Femur (tissue), 1 donor: ENCODE measurements at regions not wholly inside any gene's neighbourhood (a gene's known extent, or its start where the extent isn't known, plus 50 kb on each side); places are given as distances from the start of the nearest gene placed in this dataset.

Experiments
- DNase-seq: peaks from one replicate; pipeline ENCODE4 v3.0.0-alpha.2; 2017

DNA sequence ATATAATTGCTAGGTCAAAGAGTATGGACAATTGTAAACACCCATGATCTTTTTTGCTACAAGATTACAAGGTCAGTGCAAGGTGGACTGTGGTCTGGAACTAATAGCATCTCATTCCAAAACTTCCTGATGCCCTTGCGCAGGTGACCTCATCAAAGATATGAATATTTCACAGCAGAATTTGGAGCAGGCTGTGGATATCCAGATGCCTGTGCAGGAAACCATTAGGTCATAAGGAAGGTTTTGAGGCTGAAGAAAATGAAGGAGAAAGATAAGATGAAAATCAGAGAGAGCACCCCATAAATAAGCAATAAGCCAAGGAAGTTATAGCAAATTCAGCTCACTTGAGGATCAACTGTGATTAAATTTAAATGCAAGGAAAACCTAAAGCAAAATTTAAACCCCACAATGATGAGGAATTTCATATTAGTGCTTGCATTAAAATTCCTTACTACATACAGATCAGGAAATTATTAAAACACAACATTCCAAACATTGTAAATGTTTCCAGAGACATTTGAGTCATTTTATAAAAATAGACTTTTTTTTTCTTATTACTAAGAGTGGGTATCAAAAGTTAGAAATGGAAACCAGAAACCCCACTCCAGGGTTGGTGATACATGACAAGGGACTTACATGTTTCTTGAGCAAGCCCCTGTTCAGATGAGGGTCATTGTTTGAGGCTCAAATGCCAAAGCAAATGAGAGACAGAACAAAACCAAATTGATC lies 100.7 kb upstream of the FAM9C start:
- DNase-seq: no peak

DNA sequence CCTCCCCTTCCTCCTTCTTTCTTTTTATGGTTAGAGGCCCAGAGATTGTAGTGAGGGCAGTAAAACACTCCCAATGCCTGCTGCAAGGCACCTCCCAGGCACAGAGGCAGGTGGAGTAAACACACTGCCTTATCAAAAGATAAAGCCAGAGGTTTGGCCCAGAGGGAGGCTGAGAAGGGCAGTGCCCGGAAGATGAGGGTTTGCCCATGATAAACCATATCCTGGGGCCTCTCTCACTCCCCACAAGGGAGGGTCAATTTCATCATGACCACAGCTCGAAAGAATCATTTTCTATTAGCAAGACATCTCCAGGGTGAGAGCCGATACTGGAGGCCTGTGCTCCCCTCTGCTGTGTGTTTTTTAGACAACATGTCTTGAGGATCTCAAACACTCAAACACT lies 98.5 kb upstream of the FAM9C start:
- no peak for DNase-seq

DNA sequence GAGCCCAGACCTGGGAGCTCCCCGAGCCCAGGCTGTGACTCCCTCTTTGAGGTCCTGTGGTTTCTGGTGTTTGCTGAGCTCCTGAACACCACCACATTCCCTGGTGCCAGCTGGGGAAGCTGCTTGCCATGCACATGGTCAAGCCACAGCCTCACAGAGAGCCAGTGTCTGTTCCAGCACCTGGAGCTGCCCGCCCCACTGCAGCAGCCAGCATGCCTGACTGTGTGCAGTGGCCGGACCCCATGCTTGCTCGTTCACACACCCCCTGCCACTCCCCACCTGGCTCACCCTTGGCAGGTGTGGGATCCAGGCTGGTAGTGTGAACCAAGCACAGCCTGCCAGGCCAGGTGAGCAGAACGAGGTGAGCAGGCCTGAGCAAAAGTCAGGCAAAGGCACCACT lies 95.6 kb upstream of the FAM9C start:
- no peak for DNase-seq

DNA sequence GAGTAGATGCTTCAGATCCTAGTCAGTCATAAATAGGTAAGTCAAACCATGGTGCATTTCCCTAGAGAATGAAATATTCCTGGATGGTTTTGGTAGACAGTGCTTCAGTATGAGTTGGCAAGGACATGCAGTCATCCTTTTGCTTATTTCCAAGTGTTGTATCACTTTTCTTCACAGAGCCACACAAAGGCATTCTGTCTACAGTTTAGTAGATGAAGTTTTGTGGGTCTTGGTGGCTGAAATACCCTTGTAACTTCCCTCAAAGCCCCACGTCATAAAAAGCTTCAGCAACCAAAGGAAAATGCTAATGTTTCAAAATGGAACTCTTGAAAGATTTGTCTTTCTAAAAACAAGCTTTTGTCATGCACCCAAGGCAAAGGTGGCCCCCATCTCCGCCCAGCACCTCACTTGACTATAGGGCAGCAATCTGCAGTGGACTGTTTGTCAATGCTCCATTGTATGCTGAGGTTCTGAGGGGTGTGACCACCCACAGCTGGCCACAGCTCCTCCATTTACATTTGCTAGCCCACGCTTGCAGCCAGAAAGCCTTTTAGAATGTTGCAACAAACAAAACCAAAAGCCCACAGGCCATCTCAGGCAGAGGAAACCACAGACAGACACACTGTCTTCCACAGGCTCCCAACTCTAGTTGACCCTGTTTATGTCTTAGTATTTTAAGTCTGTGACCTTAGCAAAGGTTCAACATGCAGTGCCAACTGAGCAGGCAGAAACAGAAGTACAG lies 87.1 kb upstream of the FAM9C start:
- DNase-seq: no peak

DNA sequence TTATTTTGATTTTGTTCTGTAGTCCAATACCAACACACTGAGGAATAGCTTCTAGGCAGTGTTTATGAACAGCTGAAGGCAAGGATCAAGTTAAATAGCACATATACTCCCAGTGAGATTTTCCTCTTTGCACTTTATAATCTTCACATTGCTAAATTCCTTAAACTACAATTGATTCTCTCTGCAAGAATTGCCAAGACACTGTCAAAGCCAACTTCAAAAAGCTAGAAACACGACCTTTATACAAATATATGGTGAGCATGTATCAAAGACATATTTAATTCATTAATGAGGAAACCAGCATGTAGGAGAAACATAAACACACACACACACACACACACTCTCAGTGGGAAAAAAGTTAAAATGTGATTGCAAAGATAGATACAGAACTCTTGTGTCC lies 86.4 kb upstream of the FAM9C start:
- DNase-seq: no peak

DNA sequence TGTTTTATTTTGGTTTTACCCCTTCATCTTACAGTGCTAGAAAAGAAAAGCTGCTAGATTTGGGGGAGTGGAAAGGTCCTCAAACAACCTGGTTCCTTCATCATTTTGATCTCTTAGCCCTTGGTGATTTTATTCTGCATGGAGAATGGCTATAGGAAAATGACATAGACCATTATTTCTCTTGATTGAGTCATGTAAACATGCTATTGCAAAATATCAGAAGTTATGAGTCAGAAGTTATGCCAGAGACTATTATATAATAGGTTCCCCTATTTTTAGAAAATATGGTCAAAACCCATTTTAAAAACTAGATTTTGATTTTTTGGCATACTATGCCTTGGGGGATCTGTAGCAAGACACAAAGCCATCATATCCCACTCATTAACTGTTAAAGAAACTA lies 83.7 kb upstream of the FAM9C start:
- DNase-seq: no peak

DNA sequence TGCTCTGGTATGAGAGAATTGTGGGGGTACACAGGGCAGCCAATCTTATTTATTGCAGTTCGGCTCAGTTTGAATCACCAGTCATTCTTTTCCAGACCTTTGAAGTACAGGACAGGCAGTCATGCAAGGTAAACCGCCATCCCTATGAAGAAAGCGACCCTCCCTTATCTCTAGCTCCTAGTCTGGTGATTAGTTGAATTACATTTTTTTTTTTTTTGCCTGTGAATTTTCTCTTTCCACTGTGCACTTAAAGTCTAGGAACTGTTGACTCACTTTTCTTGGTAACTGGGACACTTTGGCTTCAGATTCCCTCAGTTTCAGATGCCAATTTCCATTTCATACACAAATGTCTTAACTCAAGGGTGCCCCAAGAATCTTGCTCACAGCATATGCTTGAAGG lies 82.4 kb upstream of the FAM9C start:
- DNase-seq: no peak

DNA sequence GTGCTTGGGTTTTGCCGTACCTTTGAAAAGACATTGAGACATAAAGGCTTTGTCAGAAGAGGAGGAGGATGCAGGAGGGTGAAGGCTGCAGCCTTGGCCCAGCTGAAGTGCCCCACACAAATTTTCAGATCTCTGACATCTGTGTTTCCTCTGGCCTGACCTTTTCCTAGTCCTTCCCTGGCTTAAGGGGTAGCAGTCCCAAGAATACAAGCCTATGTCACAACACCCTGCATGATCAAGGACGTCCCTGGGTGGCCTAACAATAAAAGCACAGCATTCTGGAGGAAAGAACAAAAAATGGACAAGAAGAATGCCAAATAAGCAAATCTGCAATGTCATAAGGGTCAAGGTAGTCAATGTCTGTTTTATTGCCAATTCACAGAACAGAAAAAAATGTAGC lies 80.8 kb upstream of the FAM9C start:
- no peak for DNase-seq

DNA sequence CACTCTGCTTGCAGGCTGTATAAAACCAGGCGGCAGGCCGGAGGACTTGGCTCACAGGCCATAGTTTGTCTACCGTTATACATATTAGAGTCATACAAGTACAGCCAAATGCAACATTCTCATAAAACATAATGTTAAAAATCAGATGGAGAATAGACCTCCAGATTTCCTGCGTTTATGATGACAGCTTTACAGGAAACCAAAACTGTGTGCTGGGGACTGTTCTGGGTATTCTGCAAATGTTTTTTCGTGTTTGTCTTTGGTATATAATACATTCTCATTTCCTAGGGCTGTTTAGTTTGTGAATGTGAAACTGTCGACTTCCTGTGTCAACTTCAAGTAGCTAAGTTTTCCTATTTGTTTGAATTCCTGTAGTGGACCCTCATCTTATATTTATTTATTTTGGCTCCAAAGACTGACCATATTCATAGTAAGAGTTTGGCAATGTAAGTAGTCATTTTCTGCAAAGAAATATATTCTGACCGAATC lies 79.5 kb upstream of the FAM9C start:
- DNase-seq: peak; percentile 47

DNA sequence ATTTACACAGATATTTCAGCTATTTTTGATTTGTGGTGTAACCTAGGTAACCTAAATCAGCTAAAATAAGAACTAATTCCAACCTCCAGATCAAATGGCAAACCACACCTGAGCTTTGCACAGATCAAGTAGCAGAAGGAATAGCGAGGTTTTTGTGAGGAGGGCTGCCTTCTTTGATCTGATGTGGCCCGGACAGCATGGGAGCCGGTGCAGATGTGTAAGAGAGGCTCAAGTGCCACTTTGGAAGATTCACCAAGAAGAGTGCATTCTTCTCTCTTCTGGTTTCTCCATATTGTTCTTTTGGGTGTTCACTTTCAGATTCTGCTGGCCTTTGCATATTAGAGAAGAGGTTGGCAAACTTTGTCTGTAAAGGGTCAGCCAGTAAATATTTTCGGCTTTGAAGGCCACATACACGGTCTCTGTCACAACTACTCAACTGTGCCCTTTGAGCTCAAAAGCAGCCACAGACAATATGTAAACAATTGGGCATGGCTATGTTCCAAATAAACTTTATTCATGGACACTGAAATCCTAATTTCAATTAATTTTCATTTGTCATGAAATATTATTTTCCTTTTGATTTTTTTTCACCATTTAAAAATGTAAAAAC lies 78.9 kb upstream of the FAM9C start:
- DNase-seq: no peak

DNA sequence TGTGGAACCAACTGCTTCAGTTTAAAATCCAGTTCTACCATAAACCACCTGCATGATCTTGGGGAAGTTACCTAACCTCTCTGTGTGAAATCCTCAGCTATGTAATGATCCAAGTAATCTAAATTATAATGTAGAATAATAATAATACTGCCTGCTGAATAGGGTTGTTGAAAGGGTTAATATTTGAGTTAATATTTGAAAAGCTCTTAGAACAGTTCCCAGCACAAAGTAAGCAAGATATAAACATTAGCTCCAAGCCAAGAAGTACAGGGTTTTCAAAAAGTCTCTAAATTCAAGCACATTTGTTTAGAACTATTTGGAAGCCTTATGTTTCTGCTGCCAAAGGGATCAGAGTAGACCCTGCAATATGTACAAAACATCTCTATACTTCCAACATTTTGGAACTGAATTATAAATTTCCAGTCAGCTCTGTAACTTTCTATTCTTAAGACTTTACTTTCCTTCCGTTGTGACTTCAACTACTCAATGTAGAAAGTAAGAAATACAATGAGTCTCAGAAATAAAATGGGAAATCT lies 76.7 kb upstream of the FAM9C start:
- DNase-seq: no peak

DNA sequence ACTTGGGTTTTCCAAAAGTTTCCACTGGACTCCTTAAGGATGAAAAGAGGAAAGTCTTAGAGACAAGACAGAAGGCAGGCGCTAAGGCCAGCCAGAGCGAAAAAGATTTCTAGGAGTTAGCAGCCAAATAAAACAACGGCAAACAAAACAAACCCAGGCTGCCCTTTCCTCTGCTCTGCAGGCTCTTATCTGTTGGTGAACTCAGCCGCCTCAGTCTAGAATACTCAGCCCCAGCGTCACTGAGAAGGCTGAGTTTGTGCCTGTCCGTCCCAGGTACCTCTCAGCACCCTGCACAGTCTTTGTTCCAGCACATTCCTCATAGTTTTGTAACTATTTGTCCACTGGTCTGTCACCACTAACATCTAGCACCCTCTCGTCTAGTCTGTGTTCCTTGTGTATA lies 75.6 kb upstream of the FAM9C start:
- no peak for DNase-seq

DNA sequence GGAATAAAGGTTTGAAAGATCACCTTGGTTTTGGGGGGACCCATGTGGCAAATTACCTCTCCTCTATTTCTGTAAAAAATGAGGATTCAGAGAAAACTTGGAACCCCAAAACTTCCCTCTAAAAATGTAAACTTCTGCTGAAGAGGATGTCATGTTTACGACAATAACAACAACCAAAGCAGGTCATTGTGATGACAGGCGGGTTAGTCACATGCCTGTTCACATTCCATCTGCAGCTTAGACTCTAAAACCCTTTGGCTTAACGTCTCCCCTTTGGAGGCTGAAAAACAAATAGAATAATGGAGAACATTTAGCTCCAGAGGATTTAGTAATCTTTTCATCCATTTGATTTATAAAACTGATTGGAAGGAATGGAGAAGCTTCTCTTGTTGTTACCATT lies 75.0 kb upstream of the FAM9C start:
- DNase-seq: no peak

DNA sequence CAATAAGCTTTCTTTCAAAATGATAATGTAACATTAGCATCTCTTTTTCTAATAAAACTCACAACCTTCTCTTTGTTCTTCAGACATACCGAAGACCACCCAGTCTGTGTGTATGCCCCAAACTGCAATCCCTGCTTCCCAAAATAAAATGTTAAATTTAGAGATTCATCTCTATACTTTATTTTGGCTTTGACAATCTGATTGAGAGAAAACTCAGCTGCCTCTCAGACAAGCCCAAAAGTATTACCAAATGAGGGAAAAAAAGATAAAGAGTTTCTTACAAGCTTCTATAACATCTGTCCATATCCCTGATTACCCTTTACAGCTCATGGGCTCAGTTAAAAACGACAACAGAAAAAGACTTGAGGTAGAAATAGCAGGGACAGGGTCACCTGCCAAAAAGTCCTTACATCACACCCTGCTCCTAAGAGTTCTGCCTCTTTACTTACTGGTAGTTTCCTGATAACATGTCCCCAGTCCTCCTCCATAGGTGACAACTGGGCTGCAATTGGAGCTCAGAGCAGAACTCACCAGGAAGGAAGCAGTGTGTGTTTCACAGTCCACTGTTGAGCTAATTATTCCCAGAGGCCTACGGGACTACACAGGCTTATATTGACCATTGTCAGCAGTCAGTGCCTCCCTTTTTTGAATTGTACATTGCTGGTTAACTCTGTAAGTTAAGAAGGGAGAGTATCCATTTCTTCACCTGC lies 70.9 kb upstream of the FAM9C start:
- no peak for DNase-seq

DNA sequence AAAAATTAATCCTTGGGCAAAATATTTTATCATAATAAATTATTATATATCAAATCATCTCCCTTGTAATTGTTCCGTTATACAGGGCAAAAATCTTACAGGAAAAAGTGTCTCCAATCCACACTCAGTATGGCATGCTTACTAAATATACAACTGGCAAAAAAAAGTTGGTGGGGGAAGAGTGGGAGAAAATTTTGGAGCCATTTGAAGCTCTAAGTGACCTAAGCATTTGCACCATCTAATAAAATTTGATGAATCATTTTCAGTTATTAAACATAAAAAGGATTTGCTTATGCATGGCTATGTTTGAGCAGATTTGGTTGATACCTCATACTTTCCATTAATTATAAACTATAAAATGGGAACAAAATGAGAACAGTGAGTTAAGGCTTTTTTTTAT lies 68.1 kb upstream of the FAM9C start:
- no peak for DNase-seq

DNA sequence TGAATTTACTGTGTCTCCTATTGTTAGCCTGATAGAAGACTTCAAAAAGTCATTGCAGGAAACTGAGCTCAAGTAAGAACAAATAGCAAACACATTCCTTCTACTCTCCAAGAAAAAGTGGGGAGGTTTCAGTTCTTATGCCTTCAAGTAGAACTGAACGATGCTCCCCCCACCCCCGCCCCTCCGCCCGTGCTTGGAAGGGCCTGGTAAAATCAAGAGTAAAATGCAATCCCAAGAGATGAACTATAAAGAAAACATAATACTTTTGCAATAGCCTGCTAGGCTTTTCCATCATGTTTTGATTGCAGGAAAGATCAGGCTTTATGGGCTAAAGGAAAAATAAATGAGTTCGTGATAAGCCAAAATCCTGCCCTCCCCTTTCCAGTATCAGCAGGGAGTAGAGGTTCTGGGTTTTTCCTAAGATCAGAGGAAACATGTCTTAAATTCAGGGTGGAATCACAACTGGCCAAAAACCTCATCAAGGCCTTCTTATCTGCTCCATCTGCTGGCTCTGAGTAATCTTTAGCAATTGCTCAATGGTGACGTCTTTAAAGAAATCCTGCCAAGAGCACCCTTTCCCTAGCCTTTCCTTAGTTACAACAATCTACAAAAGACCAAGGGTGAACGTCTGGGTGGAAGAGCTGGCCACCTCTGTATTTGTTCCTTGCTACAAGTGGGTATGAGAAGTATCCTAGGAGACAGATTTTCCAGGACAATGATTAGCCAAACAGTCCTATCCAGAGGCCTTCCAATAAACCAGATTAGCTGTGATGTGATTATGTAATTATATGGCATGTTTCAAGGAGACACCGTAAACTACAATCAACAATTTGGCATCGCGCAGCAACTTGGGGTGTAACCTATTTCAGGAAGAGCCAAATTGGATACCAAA lies 66.3 kb upstream of the FAM9C start:
- DNase-seq: no peak

DNA sequence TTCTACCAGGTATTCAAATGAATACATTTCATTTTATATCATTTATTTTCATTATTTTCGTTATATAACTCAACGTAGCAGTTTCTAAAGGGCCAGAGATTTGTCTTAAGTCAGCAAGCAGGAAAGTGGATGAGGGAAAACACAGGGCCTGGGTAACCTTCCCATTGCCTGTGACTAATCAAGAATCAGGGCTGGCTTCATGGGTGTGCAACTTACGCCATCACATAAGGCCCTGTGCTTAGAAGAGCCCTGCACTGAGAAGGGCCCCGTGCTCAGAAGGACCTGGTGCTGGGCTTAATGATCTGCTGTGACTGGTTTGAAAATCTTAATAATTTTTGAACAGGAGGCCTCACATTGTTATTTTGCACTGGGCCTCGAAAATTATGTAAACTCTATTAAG lies 65.4 kb upstream of the FAM9C start:
- no peak for DNase-seq

DNA sequence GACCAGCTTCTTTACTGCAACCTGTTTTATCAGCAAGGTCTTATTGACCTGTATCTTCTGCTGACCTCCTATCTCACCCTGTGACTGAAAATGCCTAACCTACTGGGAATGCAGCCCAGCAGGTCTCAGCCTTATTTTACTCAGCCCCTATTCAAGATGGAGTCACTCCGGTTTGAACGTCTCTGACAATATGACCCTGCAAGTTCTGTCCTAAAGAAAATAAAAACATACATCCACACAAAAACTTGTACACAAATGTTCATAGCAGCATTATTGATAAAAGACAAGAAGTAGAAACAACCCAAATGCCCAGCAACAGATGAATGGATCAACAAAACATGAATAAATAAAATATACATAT lies 59.5 kb upstream of the FAM9C start:
- no peak for DNase-seq

DNA sequence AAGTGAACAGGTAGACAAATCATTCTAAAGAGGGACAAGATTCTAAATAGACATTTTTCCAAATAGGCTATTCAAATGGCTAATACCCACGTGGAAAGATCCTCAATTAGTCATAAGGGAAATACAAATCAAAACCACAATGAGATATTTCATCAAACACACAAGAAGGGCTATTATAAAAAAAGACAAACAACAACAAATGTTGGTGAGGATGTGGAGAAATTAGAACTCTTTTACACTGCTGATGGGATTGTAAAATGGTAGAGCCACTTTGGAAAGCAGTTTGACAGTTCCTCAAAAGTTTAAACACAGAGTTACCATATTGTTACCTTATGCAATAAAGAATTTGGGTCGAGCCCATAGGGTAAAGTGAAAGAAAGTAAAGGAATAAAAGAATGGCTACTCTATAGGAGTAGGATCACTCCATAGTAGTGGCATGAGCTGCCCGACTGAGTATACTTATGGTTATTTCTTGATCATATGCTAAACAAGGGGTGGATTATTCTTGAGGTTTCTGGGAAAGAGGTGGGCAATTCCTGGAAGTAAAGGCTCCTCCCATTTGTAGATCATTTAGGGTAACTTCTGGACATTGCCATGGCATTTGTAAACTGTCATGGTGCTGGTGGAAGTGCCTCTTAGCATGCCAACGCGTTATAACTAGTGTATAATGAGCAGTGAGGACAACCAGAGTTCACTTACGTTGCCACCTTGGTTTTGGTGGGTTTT lies 58.9 kb upstream of the FAM9C start:
- no peak for DNase-seq

DNA sequence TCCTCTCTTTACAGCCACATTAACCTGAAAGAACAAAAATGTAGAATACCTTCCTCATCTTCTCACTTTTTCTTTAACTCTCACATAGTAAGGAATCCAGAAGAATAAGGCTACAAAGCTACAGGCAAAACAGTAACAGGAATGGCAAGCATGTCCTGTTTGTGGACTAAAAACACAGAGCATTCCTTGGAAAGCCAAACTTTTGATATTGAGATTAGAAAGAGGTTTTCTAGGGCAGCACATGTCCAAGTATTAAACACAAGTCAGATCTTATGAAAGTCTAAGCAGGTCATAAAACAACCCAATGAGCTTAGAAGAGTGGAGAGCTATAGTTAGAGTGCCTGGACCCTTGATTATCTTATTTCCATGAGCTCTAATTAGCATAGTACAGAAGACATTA lies 58.2 kb upstream of the FAM9C start:
- DNase-seq: no peak

DNA sequence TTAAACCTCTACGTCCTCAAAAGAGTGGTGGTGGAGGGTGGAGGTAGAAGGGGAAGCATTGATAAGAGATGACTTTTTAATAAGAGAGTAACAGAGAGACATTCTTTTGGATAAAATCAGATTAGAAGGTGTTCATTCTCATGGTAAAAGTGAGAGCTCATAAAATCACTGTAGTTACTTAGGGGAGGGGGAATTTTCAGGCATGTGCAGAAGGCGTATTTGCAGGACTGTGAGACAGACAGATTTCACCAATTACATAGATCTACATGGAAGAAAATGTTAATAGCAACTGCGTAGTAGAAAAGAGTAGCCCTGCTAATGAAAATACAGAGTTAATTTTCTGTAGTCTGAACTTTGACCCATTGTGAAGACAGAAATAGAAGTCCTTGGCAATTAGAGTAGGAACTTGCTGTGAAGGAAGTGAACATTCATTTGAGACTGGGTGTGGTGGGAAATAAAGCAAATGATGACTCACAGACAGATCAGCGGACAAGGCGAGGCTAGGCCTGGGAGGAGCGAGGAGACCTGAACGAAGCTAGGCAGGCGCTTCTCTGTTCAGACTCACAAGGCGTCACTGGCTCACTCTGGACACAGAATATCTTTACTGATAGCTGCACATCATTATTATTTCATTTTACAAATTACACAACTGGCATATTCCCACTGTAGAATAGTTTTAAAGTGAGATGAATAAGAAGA lies 57.2 kb upstream of the FAM9C start:
- DNase-seq: peak; percentile 60
